HEK293T (cell line): ENCODE measurements at regions not wholly inside any gene's neighbourhood (a gene's known extent, or its start where the extent isn't known, plus 50 kb on each side); places are given as distances from the start of the nearest gene placed in this dataset.

ENCODE experiments used
- L3MBTL2 ChIP-seq: fragments of 450-650 bp; conservative IDR thresholded peaks from 2 replicates; pipeline ENCODE4 v1.6.1; 2016; ENCODE audit warnings: mild to moderate bottlenecking
- SP1 ChIP-seq: fragments of 450-650 bp; IDR thresholded peaks from 2 replicates; pipeline ENCODE4 v1.6.1; 2017

GRCh38 chr6:110043366-110043994 lies 65.4 kb downstream of the GPR6 start:
- TF ChIP-seq L3MBTL2 (no peak), SP1 (no peak)
